K562 (cell line): ENCODE measurements at regions not wholly inside any gene's neighbourhood (a gene's known extent, or its start where the extent isn't known, plus 50 kb on each side); places are given as distances from the start of the nearest gene placed in this dataset.

Source experiments
- ATAC-seq: fragments of 200-7000 bp; cut with Tn5 transposase; 3 replicates; pipeline ENCODE4 v1.9.1; 2020; ENCODE audit warnings: moderate library complexity
- BruUV-seq: library from RNA; stranded (reverse); fragments of 400-500 nt; replicated peaks from 2 replicates; lab custom pipeline; 2021; lab: Mats Ljungman, UMichigan
- CTCF ChIA-PET: fragments of 300-600 bp; formaldehyde crosslinking; extraction: SDS; loops from one replicate; lab custom pipeline; 2021; ENCODE audit warnings: low intra/inter-chr PET ratio; lab: Yijun Ruan, JAX
- POLR2A ChIA-PET: fragments of 300-600, 350-650 bp; sonication (Branson Sonifier 250); formaldehyde crosslinking; extraction: SDS; loops from one replicate; lab custom pipeline; 2021; ENCODE audit warnings: antibody characterized with exemption, inconsistent platforms; lab: Yijun Ruan, JAX
- DNase-seq, 4 experiments: peaks; one replicate each; pipeline versions ENCODE4 v3.0.0 to v3.0.0-alpha.2; 2011 to 2018; ENCODE audit warnings: low spot score in 3 of 4, mixed read lengths in 3 of 4; ENCODE audit errors: extremely low read depth in 1 of 4
- FAIRE-seq: peaks from 2 replicates; lab custom pipeline; 2011; peaks lifted over from hg19 to GRCh38; lab: Jason Lieb, UNC
- H2AFZ ChIP-seq: 2 replicates; pipeline ENCODE4 v1.6.0; 2011; ENCODE audit warnings: low read depth, low read length, control low read depth, inconsistent platforms
- H3K27ac ChIP-seq: fragments of 200-600 bp; 3 replicates; pipeline ENCODE4 v1.8.0; 2011; ENCODE audit warnings: low read depth, mild to moderate bottlenecking, control low read depth, inconsistent platforms, low read length, moderate library complexity, mixed read lengths; ENCODE audit errors: extremely low read depth
- H3K27me3 ChIP-seq, 2 experiments: fragments of 300-600 bp in 1 of 2; 2 replicates in 1 of 2; 3 replicates in 1 of 2; pipeline versions ENCODE4 v1.6.0 to v1.8.0; 2011; ENCODE audit warnings: inconsistent platforms in 2 of 2, low read length in 2 of 2, mild to moderate bottlenecking in 1 of 2, mixed read lengths in 1 of 2, moderate library complexity in 1 of 2; ENCODE audit not compliant: control insufficient read depth in 2 of 2, insufficient read depth in 2 of 2
- H3K36me3 ChIP-seq: fragments of 300-600 bp; 3 replicates; pipeline ENCODE4 v1.8.0; 2011; ENCODE audit warnings: mild to moderate bottlenecking, low read length, inconsistent platforms; ENCODE audit not compliant: control insufficient read depth, insufficient read depth
- H3K4me1 ChIP-seq, 2 experiments: fragments of 200-600 bp in 1 of 2; replicated peaks in 1 of 2; 2 replicates in 1 of 2; 3 replicates in 1 of 2; pipeline versions ENCODE4 v1.5.1 to v1.8.0; 2011; ENCODE audit warnings: inconsistent platforms in 2 of 2, low read length in 2 of 2, mild to moderate bottlenecking in 1 of 2, mixed read lengths in 1 of 2, moderate library complexity in 1 of 2; ENCODE audit not compliant: control insufficient read depth in 2 of 2, insufficient read depth in 2 of 2
- H3K4me2 ChIP-seq: 2 replicates; pipeline ENCODE4 v1.6.1; 2011; ENCODE audit warnings: low read length, control low read depth, inconsistent platforms, mixed read lengths; ENCODE audit not compliant: insufficient read depth
- H3K4me3 ChIP-seq: fragments of 200-600 bp; sonication (generic), shearing (Covaris generic); 2 replicates; pipeline ENCODE4 v1.5.1; 2016; ENCODE audit warnings: control low read depth, inconsistent platforms
- H3K79me2 ChIP-seq: fragments of 200-600 bp; 3 replicates; pipeline ENCODE4 v1.8.0; 2011; ENCODE audit warnings: low read length, inconsistent platforms; ENCODE audit not compliant: control insufficient read depth, insufficient read depth
- H3K9ac ChIP-seq, 2 experiments: 2 replicates each; pipeline versions ENCODE4 v1.6.0 to v1.6.1; 2011; ENCODE audit warnings: low read depth in 2 of 2, low read length in 2 of 2, control low read depth in 1 of 2, inconsistent platforms in 1 of 2, mild to moderate bottlenecking in 1 of 2, mixed read lengths in 1 of 2; ENCODE audit not compliant: insufficient read depth in 1 of 2
- H3K9me1 ChIP-seq: one replicate; pipeline ENCODE4 v1.6.0; 2011; ENCODE audit warnings: inconsistent platforms, mild to moderate bottlenecking, low read length, moderate library complexity; ENCODE audit not compliant: control insufficient read depth, insufficient read depth
- H3K9me3 ChIP-seq: replicated peaks from 2 replicates; pipeline ENCODE4 v1.5.1; 2011; ENCODE audit warnings: low read depth, low read length, inconsistent platforms; ENCODE audit not compliant: control insufficient read depth, insufficient read depth
- H4K20me1 ChIP-seq: replicated peaks from 2 replicates; pipeline ENCODE4 v1.6.1; 2011; ENCODE audit warnings: low read length, inconsistent platforms, mixed read lengths; ENCODE audit not compliant: control insufficient read depth, insufficient read depth
- KLF10 ChIP-seq: fragments of 250-450 bp; sonication (Bioruptor Pico); IDR thresholded peaks from 2 replicates; pipeline ENCODE4 v1.6.1; 2021; ENCODE audit warnings: matching md5 sums
- MIER1 ChIP-seq: fragments of 450-650 bp; IDR thresholded peaks from 2 replicates; pipeline ENCODE4 v1.6.1; 2016; ENCODE audit warnings: antibody characterized with exemption, mild to moderate bottlenecking, low read depth
- MYNN ChIP-seq, 2 experiments: sonication (generic); formaldehyde crosslinking in 1 of 2; IDR thresholded peaks; 2 replicates each; pipeline versions ENCODE4 v1.5.0 to v1.6.1; 2016 to 2020; ENCODE audit warnings: antibody characterized with exemption in 1 of 2, missing genetic modification reagents in 1 of 2
- TBP ChIP-seq: optimal IDR thresholded peaks from 2 replicates; pipeline ENCODE3; 2011; ENCODE audit warnings: low read depth, low read length, improper control_type of control experiment
- TFE3 ChIP-seq: fragments of 450-650 bp; formaldehyde crosslinking; IDR thresholded peaks from 2 replicates; pipeline ENCODE4 v1.4.0; 2020; ENCODE audit warnings: mild to moderate bottlenecking, mixed read lengths
- USF2 ChIP-seq: sonication (generic); formaldehyde crosslinking; IDR thresholded peaks from 2 replicates; pipeline ENCODE4 v1.5.0; 2020; ENCODE audit warnings: missing genetic modification reagents
- ZFP36 ChIP-seq: fragments of 150-350 bp; IDR thresholded peaks from 2 replicates; pipeline ENCODE4 v1.6.1; 2018; ENCODE audit warnings: low read length, low read depth; ENCODE audit not compliant: partially characterized antibody
- ZNF12 ChIP-seq: sonication (generic); formaldehyde crosslinking; IDR thresholded peaks from 2 replicates; pipeline ENCODE4 v1.4.0; 2020; ENCODE audit warnings: mild to moderate bottlenecking, missing genetic modification reagents
- ZNF766 ChIP-seq: fragments of 200-800 bp; sonication (Bioruptor generic); conservative IDR thresholded peaks from 2 replicates; pipeline ENCODE4 v1.6.1; 2016; ENCODE audit warnings: missing genetic modification characterization, missing compliant biosample characterization
- WGBS: fragments of 100-300 bp; shearing (Covaris generic); methylation state at CpG from one replicate; pipeline ENCODE4 v1.1.6; 2016; ENCODE audit warnings: low coverage, mixed read lengths; ENCODE audit not compliant: insufficient coverage; ENCODE audit errors: missing lambda C conversion rate; 5-methylcytosine and 5-hydroxymethylcytosine counted together
- in situ Hi-C: fragments of 300-500 bp; cut with MboI; formaldehyde crosslinking; loops from 4 replicates; pipeline ENCODE4 v1.15.0; 2018; ENCODE audit warnings: inconsistent platforms, mixed read lengths
- intact Hi-C: fragments of 100-400 bp; cut with micrococcal nuclease; formaldehyde crosslinking; loops from 2 replicates; pipeline ENCODE4 v1.14.2; 2022

- H3K9ac ChIP-seq = no peak overlapping the region
- FAIRE-seq (no peak), DNase-seq (no peak), ATAC-seq (no peak)
- TF ChIP-seq ZFP36 (no peak), MYNN (IDR thresholded peaks at IDR 0.05) (no peak), MYNN (CRISPR knock-in tag; IDR thresholded peaks at IDR 0.05) (no peak)
- no peak overlapping the region for H3K4me3 ChIP-seq
- no peaks in the 10 kb centered on the region for H4K20me1 ChIP-seq
- no peak overlapping the region for H2AFZ ChIP-seq
- POLR2A ChIA-PET = no interaction called here
- no peaks in the 10 kb centered on the region for H3K9me1 ChIP-seq
- H3K79me2 ChIP-seq = no peaks in the 10 kb centered on the region
- no peak overlapping the region for H3K4me2 ChIP-seq
- BruUV-seq = no TSS peak
- in situ Hi-C loops (no loop called here), intact Hi-C loops (no loop called here)
- CTCF ChIA-PET = no interaction called here
- no peaks in the 10 kb centered on the region for H3K4me1 ChIP-seq
- 2% methylated on average over 3 of the region's 3 CpGs for WGBS
- no peaks in the 10 kb centered on the region for H3K27me3 ChIP-seq
- no peak overlapping the region for H3K27ac ChIP-seq
- H3K36me3 ChIP-seq = no peaks in the 10 kb centered on the region
- H3K9me3 ChIP-seq = no peaks in the 10 kb centered on the region
Observed at GRCh38 chr13:84418041-84418440, 535.8 kb upstream of the SLITRK1 start.

DNA sequence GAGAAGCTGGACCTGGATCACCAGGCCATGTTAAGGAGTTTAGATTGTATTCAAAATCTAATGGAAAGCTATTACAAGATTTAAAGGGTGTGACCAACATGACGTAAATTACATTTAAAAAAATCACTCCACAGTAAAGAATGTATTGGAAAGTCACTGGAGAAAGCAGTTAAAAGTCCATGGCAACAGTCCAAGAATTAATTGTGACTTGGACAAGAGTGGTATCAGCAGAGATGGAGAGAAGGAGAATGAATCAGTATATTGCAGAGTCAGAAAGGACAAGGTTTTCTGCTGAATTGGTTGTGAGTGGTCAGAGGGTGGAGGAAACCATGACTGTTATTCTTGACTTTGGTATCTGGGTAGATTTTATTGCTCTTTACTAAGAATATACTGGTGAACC is 535.1 kb upstream of the SLITRK1 start:
- intact Hi-C loops (no loop called here), in situ Hi-C loops (no loop called here)
- no peak overlapping the region for H3K4me3 ChIP-seq
- no peaks in the 10 kb centered on the region for H3K27me3 ChIP-seq
- no peak for FAIRE-seq
- H3K9me1 ChIP-seq = no peaks in the 10 kb centered on the region
- no peaks in the 10 kb centered on the region for H3K4me1 ChIP-seq
- ChIA-PET CTCF (no interaction called here), POLR2A (no interaction called here)
- BruUV-seq = no TSS peak
- no peaks in the 10 kb centered on the region for H3K79me2 ChIP-seq
- no peak overlapping the region for H3K27ac ChIP-seq
- no peaks in the 10 kb centered on the region for H3K9me3 ChIP-seq
- no peak overlapping the region for H3K4me2 ChIP-seq
- no peak overlapping the region for H3K9ac ChIP-seq
- H3K36me3 ChIP-seq = no peaks in the 10 kb centered on the region
- no peak for DNase-seq
- ATAC-seq = no peak
- H2AFZ ChIP-seq = no peak overlapping the region
- no peaks in the 10 kb centered on the region for H4K20me1 ChIP-seq
- 0% methylated on average over 1 of the region's 1 CpG for WGBS
- TF ChIP-seq TBP (no peak), KLF10 (CRISPR knock-in tag) (no peak), MIER1 (no peak), ZNF12 (CRISPR knock-in tag) (no peak), TFE3 (CRISPR knock-in tag) (no peak), USF2 (CRISPR knock-in tag) (no peak), ZNF766 (no peak)
